GM21526 (cell line): ENCODE measurements at regions not wholly inside any gene's neighbourhood (a gene's known extent, or its start where the extent isn't known, plus 50 kb on each side); places are given as distances from the start of the nearest gene placed in this dataset.
"Not testable (repeated sequence)": the region's sequence is repeated elsewhere in the genome, so short reads cannot be mapped to it uniquely, and the experiment has no call there.

ENCODE experiments used
- ATAC-seq: cut with Tn5 transposase; IDR thresholded peaks from one replicate; pipeline ENCODE4 v1.9.1; 2021; ENCODE audit warnings: moderate library complexity; ENCODE audit not compliant: unreplicated experiment, low FRiP score

DNA sequence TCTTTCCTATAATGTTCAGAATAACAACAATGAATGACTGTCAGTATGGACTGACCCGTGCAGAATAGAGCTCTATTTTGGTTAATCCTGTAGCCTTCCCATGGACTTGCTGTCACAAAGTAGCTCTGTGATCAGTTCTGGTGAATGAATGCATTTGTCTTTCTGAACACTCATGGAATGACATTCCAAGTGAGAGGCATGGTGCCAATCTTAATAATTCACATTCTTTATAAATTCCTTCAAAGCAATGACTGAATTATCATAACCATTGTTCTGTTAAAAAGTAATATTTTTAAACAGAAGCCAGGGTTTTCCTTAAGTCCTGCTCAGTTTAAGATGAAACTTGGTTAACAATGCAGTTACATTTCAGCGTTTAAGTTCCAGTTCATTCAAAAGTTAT lies 360.5 kb downstream of the ICE1 start:
- no peak for ATAC-seq

DNA sequence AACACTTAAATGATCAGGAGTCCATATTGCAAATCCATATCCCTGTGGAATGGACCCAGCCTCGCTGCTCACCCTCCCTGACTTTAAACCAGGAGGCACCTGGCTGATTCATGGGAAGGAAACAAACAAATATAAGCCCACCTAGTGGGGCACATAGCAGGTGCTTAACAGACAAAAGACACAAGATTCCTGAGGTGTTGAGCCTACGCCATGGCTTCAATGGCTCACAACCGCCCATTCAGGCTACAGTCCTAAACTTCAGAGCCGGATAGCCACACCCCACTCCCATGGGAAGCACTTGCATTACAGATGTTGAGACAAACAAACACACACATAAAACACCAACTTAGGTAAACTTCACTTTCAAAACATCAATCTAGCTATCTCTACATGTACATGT lies 359.9 kb downstream of the ICE1 start:
- ATAC-seq = no peak

DNA sequence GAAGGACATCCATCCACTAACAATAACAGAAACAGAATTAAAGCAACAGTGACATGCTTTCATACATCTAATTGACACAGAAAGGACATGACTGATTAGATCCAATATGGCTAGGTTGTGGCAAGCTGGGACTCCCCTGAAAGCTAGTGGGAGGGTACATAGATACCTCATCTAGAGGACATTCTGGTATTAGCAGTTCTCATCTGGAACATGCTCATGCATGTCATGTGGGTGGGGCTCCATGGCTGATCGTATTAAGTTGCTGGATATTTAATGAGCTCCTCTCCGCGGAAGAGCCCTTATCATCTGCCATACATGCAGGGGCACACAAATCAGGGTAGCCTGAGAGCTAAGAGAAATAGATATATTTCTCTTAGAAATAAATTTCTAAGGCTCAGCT lies 358.9 kb downstream of the ICE1 start:
- no peak for ATAC-seq

DNA sequence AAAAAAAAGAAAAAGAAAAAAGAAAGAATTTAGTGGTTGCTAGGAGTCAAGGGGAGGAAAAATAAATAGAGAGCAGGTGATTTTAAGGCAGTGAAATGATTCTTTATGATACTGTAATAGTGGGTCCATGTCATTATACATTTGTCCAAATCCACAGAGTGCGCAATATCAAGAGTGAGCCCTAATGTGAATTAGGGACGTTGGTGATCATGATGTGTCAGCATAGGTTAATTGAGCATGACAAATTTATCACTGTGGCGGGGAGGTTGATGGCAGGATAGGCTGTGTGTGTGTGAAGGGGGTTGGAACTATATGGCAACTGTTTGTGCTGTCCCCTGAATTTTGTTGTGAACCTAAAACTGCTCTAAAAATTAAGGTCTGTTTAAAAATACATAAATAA lies 357.8 kb downstream of the ICE1 start:
- ATAC-seq = no peak

DNA sequence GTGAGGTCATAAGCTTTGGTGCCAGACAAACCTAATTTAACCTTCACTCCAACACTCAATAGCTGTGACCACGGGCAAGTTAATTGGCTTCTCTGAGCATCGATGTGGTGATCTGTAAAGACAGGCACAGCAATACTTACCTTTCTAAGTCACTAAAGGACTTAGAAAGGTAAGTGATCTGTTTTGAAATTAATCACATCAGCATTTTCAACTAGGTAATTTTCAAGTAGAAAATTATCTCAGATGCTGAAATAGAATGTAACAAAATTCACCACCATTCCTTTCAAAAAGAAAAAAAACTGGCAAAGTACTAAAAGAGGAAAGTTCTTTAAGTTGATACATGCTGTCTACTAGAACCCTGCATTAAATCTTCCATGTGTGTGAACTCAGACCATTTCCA lies 354.5 kb downstream of the ICE1 start:
- no peak for ATAC-seq

DNA sequence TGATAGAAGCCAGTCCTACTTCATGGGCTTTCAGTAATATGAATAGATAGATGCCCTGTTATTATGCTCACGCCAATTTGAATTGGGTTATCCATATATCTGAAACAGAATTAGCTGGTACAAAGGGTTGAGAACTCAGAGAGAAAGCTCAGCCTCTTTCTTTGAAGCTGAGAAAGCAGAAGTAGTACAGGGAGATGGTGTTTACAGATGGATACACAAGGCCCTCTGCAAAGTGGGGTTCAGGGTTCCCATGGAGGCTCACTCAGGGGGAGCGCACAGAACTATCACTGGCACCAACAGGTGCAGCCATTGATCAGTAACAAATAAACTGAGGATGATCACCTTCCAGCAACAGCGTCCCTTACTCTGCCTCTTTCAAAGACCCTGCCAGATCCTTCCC lies 349.7 kb downstream of the ICE1 start:
- ATAC-seq = no peak

DNA sequence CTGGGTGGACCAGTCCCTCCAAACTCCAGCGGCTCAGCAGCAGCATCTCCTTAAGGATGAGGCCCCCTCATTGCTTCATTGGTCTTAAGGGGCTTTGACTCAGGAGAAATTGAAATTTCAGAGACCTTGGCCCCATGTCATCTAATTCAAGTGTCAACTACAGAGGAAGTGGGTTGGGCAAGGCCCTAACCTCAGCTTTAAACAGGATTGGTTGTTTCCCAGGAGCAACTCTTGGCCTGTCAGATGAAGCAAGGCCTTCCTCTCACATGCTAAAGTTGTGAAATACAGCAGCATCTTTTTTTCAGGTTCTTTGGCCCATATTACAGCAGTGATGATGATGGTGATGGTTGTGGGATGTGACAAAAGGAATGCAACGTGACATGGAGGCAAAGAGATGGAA lies 348.3 kb downstream of the ICE1 start:
- no peak for ATAC-seq

DNA sequence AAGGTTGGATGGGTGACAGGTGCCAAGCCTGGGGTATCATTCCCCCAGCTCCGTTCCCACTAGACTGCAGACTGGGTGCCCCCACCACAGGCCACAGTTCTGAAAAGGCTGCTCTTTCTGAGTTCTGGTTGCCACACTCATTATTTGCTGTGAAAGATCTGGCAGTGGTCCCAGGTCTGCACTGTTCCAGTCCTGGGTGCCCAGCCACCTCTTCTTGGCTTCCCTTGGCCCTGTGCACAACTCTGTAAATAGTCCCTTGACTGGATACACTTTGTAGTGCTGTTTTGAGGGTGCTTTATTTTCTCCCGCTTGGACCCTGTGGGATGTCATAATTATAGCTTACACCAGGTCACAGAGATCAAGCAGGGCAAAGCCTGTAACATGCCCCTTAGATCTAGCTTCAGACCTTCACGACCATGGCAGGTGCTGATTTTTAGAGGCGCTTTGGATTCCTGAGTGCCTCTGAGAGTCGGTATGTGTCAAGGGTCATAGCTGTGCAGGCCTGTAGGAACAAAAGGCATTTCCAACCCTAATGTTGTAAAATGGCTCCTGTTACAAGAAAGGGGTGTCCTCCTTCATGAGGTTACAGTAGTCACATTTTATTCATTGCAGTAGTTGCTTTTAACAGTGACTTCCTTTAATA lies 344.9 kb downstream of the ICE1 start:
- ATAC-seq = no peak

DNA sequence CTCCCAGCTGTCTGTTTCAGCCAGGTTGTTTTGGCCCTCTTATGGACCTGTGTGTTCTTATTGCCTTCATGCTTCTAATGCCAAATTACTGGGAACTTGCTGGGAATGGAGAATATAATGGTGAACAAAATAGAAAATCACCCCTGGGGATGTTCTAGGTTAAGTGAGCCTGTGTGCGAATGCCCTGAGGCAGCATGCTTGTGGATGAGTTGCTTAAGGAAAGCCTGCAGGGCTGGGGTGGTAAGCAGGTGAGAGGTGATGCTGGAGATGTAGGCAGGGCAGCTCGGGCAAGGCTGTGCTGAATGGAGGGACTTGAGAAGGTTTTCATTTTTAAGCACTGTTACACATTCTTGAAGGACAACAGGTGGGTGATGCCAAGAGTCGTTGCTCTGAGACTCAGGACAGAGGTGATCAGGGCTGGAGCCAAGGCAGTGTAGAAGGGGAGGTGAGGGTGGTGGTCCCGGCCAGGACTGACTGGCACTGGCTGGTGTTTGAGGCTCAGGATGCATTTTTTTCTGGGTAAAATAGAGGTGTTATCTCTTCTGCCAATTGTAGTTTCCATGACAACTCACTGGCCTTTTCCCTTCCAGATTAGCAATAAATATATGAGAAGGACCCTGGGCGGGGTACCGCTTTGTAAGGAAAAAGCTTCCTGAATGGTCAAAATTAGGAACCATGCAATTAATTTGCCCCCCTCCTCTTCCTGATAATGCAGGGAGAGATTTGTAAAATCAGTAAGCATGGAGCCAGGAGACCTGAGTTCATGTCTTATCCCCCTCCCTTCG lies 342.8 kb downstream of the ICE1 start:
- no peak for ATAC-seq

DNA sequence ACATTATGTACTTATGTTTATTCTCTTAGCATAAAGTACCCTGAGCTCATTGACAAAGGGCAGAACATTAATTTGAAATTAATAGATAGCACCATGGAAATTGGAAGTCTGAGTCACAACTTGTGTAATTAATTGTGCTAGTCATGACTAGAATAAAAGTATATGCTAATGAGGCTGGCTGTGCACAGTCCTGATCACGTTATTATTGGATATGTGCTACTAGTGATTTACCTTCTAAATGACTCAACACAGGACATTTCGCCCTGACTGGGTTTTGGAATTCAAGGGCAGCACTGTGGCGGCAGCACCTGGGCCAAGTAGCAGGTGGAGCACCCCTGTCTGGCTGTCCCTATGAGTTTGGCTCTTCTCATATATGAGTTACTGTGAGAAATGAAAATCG lies 341.8 kb downstream of the ICE1 start:
- ATAC-seq = no peak

DNA sequence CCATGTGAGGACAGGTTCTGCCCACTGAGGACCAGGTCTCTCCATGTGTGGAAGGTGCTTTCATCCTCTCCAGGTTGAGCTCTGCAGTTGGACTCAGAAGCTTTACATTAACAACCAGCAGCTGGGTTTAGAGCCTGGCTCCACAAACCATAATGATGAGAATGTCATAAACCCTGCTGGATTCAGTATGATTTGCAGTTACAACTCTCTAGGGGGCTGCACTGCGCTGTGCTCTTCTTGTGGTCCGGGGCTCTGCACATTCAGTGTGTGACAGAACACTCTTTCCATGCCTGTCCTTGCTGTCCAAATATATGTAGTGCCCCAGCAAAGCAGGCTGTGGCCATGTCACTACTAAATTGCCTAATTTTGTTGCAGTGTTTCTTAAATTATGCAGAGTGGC lies 334.3 kb downstream of the ICE1 start:
- no peak for ATAC-seq

DNA sequence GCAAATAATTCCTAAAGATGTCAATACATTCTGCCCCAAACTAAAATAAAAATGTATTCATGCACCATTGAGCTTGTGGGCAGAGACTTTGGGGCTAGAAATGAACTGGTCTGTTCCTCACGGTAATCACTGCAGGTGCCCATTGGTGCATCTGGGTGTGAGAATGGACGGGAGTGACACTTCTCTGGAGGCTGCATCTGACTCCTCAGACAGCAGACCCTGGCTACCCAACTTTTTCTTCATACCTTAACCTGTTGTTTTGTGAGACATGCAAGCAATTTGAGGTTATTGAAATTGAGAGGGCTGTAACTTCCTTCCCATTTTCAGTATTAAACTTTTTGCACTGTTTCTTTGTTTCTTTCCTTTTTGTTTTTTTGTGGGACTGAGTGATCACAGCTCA lies 333.4 kb downstream of the ICE1 start:
- ATAC-seq = peak; percentile 35

DNA sequence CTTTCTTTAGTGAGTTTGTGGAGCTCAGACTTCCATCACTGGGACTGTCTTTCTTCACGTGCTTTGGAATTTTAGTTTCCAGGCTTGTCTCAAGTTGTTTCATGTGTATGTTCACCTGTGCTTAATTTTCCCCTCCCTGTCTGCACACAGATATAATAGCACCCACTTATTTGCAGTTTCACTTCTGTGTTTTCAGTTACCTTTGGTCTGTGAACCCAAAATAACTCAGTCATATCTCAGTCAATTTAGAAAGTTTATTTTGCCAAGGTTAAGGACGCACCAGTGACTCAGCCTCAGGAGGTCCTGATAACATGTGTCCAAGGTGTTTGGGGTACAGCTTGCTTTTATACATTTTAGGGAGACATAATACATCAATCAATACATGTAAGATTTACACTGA lies 330.4 kb downstream of the ICE1 start:
- ATAC-seq = peak; percentile 78

DNA sequence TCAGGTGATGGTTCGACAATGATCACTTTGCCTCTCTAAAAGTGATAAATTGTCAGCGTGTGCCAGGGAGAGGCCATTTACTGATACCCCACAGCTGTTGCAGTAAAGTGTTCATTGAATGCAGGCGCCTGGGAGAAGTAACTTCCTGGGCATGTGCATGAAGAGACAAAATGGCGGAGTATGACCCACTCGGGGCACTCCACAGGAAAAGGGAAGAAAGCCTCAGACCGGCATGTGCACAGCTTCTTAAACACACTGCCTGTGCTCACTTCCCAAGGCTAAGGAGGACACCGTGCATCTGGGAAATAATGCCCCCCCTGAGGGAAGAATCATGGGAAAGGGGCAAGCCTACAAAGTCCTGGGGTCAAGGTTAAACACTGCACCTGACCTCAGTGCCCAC lies 329.5 kb downstream of the ICE1 start:
- ATAC-seq = no peak

DNA sequence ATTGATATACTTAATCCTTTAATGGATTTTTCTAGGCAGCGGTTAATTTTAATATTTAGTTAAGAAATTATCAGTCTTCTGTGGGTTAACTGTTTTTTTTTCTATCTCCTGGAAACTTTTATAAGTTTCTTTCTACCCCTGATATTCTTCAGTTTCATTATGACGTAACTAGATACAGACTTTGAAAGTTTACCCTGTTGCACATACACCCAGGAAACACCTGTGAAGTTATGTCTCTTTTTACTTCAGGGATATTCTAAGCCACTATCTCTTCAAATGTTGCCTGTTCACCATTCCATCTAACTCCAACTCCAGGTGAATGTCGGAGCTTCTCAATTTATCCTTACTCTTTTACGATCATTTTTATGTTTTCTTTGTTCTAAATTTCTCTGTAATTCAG lies 329.0 kb downstream of the ICE1 start:
- ATAC-seq = peak; percentile 48

DNA sequence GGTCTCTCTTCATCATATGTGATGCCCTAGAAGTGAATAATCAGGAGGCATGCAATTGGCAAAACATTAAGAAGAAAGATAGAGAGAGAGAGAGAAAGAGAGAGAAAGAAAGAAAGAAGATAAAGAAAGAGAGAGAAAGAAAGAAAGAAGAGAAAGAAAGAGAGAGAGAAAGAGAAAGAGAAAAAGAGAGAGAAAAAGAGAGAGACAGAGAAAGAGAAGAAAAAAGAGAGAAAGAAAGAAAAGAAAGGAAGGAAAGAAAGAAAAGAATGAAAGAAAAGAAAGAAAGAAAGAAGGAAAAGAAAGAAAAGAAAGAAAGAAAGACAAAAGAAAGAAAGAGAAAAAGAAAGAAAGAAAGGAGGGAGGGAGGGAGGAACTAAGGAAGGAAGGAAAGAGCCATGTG lies 318.9 kb downstream of the ICE1 start:
- no peak for ATAC-seq

DNA sequence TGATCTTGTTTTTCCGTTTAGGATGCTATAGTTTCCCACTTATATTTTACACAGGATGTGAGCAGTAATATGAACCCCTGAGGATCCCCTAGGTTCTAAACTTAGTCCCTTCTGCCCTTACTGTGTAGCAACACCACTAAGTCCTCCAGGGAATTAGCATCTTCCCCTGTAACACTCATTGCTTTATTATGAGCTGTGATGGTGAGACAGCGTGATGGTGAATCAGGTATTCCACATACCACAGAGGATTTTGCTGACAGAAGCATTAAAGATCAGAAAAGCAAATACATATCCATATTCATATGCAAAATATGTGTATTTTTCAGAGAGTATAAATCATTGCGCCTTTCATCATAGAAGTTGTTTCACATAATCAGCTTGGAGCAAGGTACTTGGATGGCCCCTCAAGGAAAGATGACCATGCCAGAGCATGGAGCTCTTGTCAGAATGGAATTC lies 317.0 kb downstream of the ICE1 start:
- ATAC-seq = peak; percentile 17

DNA sequence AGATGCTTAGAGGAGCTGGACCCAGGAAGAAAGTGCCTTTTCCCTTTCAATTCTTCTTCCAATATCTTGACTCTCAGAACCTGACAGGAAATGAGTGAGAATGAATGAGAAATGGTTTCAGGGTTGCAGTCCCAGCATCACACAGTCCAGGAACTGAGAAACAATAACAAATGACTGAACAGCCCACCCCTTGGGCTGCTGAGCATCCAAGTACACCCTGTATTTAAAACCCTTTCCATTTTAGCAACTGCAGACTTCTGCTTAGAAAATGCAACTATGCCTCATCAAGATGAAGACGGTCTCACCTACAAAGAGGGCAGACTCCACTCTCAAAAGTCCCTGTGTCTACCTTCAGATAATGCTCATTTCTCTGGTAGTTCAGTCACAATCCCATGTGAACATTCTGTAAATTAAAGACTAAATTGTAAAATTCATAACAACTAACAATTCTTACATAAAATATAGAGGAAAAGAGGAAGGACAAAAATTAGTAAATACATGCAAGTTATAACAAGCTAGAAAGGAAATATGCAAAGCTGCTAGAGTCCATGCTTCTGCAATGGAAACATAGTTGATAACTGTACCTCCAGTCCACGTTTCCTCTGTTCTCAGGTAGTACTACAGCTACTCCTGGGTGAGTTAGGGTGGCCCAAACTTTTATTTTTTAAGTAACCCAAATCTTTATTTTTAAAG lies 316.5 kb downstream of the ICE1 start:
- ATAC-seq = peak; percentile 68

DNA sequence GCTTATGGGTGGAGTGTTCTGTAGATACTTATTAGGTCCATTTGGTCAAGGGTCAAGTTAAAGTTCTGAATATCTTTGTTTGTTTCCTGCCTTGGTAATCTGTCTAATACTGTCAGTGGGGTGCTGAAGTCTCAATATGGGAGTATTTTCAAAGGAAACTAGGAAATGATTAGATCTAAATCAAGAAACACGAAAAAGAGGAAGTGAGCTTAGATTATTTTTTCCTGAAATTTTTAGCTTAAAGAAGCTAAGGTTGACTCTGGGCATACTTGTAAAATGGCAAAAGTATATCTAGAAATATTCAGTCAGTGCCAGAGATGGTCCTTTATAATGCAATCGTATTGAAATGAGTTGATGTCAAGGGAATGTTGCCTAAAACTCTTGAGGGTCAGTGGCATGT lies 313.5 kb downstream of the ICE1 start:
- no peak for ATAC-seq

DNA sequence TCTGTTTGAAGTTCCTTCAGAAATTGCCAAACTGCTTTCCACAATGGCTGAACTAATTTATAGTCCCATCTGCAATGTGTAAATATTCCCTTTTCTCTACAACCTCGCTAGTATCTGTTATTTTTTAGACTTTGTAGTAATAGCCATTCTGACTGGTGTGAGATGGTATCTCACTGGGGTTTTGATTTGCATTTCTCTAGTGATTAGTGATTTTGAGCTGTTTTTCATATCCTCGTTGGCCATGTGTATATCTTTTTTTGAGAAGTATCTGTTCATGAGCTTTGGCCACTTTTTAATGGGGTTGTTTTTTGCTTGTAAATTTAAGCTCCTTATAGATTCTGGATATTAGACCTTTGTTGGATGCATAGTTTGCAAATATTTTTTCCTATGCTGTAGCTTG lies 310.6 kb downstream of the ICE1 start:
- not testable (repeated sequence) for ATAC-seq

DNA sequence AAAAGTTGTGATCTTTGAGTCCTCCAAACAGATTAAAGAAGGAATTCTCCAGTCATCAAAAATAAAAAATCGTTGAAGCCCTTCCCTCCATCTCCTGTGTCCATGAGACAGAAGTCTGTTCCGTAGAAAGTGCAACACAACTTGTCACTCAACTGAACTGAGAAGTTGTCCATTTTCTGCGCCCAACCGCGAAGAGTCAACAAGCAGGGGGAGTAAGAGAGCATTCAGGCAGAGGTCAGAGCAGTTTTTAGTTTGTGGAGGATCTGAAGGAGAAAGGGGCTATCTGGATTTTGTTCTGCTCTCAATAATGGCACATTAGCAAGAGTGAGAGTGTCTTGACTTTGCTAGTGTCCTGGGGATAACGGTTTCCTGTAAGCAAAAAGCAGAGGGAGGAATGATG lies 303.9 kb downstream of the ICE1 start:
- no peak for ATAC-seq

DNA sequence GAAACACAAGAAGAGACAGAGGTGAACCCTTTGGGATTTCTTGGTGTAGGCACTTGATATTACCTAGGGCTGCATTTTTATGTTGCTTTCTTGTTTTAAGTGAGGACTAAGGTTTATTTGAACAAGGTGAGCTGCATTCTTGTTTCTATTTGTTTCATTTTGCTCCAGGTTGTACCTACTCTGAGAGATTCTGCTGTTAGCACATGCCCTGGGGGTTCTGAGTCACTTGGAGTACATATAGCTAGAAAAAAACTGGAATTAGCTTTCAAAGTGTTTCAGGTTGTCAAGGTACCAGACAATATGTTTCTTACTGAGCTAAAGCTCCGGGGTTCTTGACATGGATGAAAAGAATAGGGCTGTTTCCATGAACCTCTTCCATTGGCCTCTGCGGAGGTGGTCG lies 299.4 kb downstream of the ICE1 start:
- no peak for ATAC-seq
